GM12878 (cell line): ENCODE measurements at regions not wholly inside any gene's neighbourhood (a gene's known extent, or its start where the extent isn't known, plus 50 kb on each side); places are given as distances from the start of the nearest gene placed in this dataset.

Experiments used
- ATAC-seq: fragments of 200-7000 bp; cut with Tn5 transposase; 3 replicates; pipeline ENCODE4 v1.9.1; 2020; ENCODE audit warnings: mild to moderate bottlenecking, moderate library complexity
- BruUV-seq: library from RNA; stranded (reverse); fragments of 400-500 nt; replicated peaks from 2 replicates; lab custom pipeline; 2021; lab: Mats Ljungman, UMichigan
- CTCF ChIA-PET: fragments of 300-600 bp; sonication (Branson Sonifier 250); formaldehyde crosslinking; extraction: SDS; loops from one replicate; lab custom pipeline; 2021; ENCODE audit warnings: inconsistent platforms; lab: Yijun Ruan, JAX
- POLR2A ChIA-PET: fragments of 350-600 bp; formaldehyde crosslinking; extraction: SDS; loops from one replicate; lab custom pipeline; 2021; ENCODE audit warnings: inconsistent platforms; lab: Charles Lee
- RAD21 ChIA-PET: fragments of 300-600 bp; sonication (Branson Sonifier 250); formaldehyde crosslinking; loops from one replicate; lab custom pipeline; 2023; ENCODE audit warnings: antibody characterized with exemption; ENCODE audit not compliant: unreplicated experiment; lab: Charles Lee
- SMC1A ChIA-PET: fragments of 300-600 bp; sonication (Branson Sonifier 250); formaldehyde crosslinking; loops from one replicate; lab custom pipeline; 2023; ENCODE audit not compliant: unreplicated experiment, uncharacterized antibody; lab: Charles Lee
- DNase-seq: peaks from one replicate; pipeline ENCODE4 v3.0.0-alpha.2; 2011; ENCODE audit warnings: low read depth, low spot score
- FAIRE-seq: peaks from 3 replicates; lab custom pipeline; 2011; peaks lifted over from hg19 to GRCh38; lab: Jason Lieb, UNC
- H2AFZ ChIP-seq: 2 replicates; pipeline ENCODE4 v1.6.0; 2011; ENCODE audit warnings: low read depth, low read length, control low read depth; ENCODE audit not compliant: control insufficient read depth
- H3K27ac ChIP-seq: 2 replicates; pipeline ENCODE4 v1.5.1; 2011; ENCODE audit warnings: control low read depth; ENCODE audit not compliant: control insufficient read depth, insufficient read depth
- H3K27me3 ChIP-seq, 2 experiments: replicated peaks in 1 of 2; 2 replicates each; pipeline versions ENCODE4 v1.6.0 to v1.6.1; 2011; ENCODE audit warnings: low read length in 1 of 2; ENCODE audit not compliant: control insufficient read depth in 2 of 2, insufficient read depth in 2 of 2
- H3K36me3 ChIP-seq, 2 experiments: 2 replicates each; pipeline ENCODE4 v1.5.1; 2011; ENCODE audit warnings: low read length in 1 of 2; ENCODE audit not compliant: control insufficient read depth in 2 of 2, insufficient read depth in 2 of 2
- H3K4me1 ChIP-seq: 2 replicates; pipeline ENCODE4 v1.6.1; 2011; ENCODE audit warnings: mild to moderate bottlenecking, low read length, moderate library complexity, mixed read lengths; ENCODE audit not compliant: control insufficient read depth, insufficient read depth
- H3K4me2 ChIP-seq: 2 replicates; pipeline ENCODE4 v1.6.0; 2011; ENCODE audit warnings: control low read depth; ENCODE audit not compliant: control insufficient read depth, insufficient read depth
- H3K4me3 ChIP-seq: fragments of 200-600 bp; sonication (generic); 2 replicates; pipeline ENCODE4 v1.5.1; 2016
- H3K79me2 ChIP-seq: 2 replicates; pipeline ENCODE4 v1.6.0; 2011; ENCODE audit warnings: low read length; ENCODE audit not compliant: control insufficient read depth, insufficient read depth
- H3K9ac ChIP-seq: 2 replicates; pipeline ENCODE4 v1.8.0; 2011; ENCODE audit warnings: low read length, control low read depth, mixed read lengths; ENCODE audit not compliant: control insufficient read depth, insufficient read depth
- H3K9me3 ChIP-seq: replicated peaks from 3 replicates; pipeline ENCODE4 v1.5.1; 2011; ENCODE audit warnings: mild to moderate bottlenecking, low read length; ENCODE audit not compliant: control insufficient read depth, insufficient read depth
- H4K20me1 ChIP-seq: 2 replicates; pipeline ENCODE4 v1.6.0; 2011; ENCODE audit not compliant: control insufficient read depth, insufficient read depth
- BACH1 ChIP-seq: fragments of 450-650 bp; IDR thresholded peaks from 2 replicates; pipeline ENCODE4 v1.6.1; 2017; ENCODE audit warnings: mild to moderate bottlenecking, borderline replicate concordance
- BRCA1 ChIP-seq: IDR thresholded peaks from 2 replicates; pipeline ENCODE4 v1.6.1; 2011; ENCODE audit warnings: low read depth, low read length, improper control_type of control experiment
- CHD1 ChIP-seq: IDR thresholded peaks from 2 replicates; pipeline ENCODE4 v1.6.1; 2012; ENCODE audit warnings: low read depth, low read length, improper control_type of control experiment
- FOS ChIP-seq: IDR thresholded peaks from 3 replicates; pipeline ENCODE4 v1.6.1; 2011; ENCODE audit warnings: borderline replicate concordance; ENCODE audit not compliant: insufficient read length; ENCODE audit errors: extremely low read depth
- IRF4 ChIP-seq: IDR thresholded peaks from 2 replicates; pipeline ENCODE4 v1.6.1; 2011; ENCODE audit warnings: low read depth, low read length
- MEF2B ChIP-seq: fragments of 450-650 bp; IDR thresholded peaks from 2 replicates; pipeline ENCODE4 v1.6.1; 2018; ENCODE audit warnings: mild to moderate bottlenecking, moderate library complexity; ENCODE audit not compliant: partially characterized antibody, poor library complexity, severe bottlenecking
- POU2F2 ChIP-seq: IDR thresholded peaks from 3 replicates; pipeline ENCODE4 v1.6.1; 2011; ENCODE audit warnings: low read depth, mild to moderate bottlenecking, low read length, borderline replicate concordance
- SIN3A ChIP-seq: IDR thresholded peaks from 2 replicates; pipeline ENCODE4 v1.6.1; 2012; ENCODE audit warnings: low read depth, low read length, improper control_type of control experiment
- SPI1 ChIP-seq: IDR thresholded peaks from 2 replicates; pipeline ENCODE4 v1.6.1; 2011; ENCODE audit warnings: low read depth, mild to moderate bottlenecking, low read length, moderate library complexity, borderline replicate concordance; ENCODE audit not compliant: insufficient read depth
- SRF ChIP-seq, 2 experiments: IDR thresholded peaks; 2 replicates each; pipeline ENCODE4 v1.6.1; 2011; ENCODE audit warnings: low read depth in 2 of 2, low read length in 2 of 2, mild to moderate bottlenecking in 1 of 2, moderate library complexity in 1 of 2
- TCF7 ChIP-seq: IDR thresholded peaks from 2 replicates; pipeline ENCODE4 v1.6.1; 2014; ENCODE audit warnings: antibody characterized with exemption, borderline replicate concordance
- ZNF207 ChIP-seq: fragments of 450-650 bp; IDR thresholded peaks from 2 replicates; pipeline ENCODE4 v1.6.1; 2014; ENCODE audit warnings: antibody characterized with exemption, mild to moderate bottlenecking, borderline replicate concordance
- WGBS: methylation state at CpG from one replicate; pipeline ENCODE4 v1.1.6; 2016; ENCODE audit warnings: low lambda C conversion rate; ENCODE audit not compliant: insufficient replicate concordance, insufficient coverage; ENCODE audit errors: missing lambda C conversion rate; 5-methylcytosine and 5-hydroxymethylcytosine counted together
- in situ Hi-C: fragments of 300-500 bp; cut with MboI; formaldehyde crosslinking; loops from 9 replicates; pipeline ENCODE4 v1.14.3; 2018; ENCODE audit warnings: mixed read lengths
- intact Hi-C: fragments of 100-400 bp; cut with micrococcal nuclease; formaldehyde crosslinking; loops from one replicate; pipeline ENCODE4 v1.14.2; 2022; ENCODE audit not compliant: unreplicated experiment
- TF ChIP-seq, protein P1 (sequence below): IDR thresholded peaks from 2 replicates; pipeline ENCODE4 v1.6.1; 2012; ENCODE audit warnings: mild to moderate bottlenecking, low read depth, low read length
- TF ChIP-seq, protein P2 (sequence below): IDR thresholded peaks from 2 replicates; pipeline ENCODE4 v1.6.1; 2011; ENCODE audit warnings: borderline replicate concordance, low read depth, mild to moderate bottlenecking, moderate library complexity, low read length; ENCODE audit not compliant: insufficient read depth, poor library complexity, severe bottlenecking
- TF ChIP-seq, protein P3 (sequence below): IDR thresholded peaks from 2 replicates; pipeline ENCODE4 v1.6.1; 2011; ENCODE audit warnings: low read depth, low read length, improper control_type of control experiment, borderline replicate concordance
- TF ChIP-seq, protein P4 (sequence below), 3 experiments: IDR thresholded peaks in 2 of 3; conservative IDR thresholded peaks in 1 of 3; 2 replicates each; pipeline ENCODE4 v1.5.1; 2011; ENCODE audit warnings: low read depth in 3 of 3, low read length in 3 of 3, mild to moderate bottlenecking in 3 of 3, control low read depth in 2 of 3, moderate library complexity in 2 of 3, inconsistent platforms in 1 of 3, mixed read lengths in 1 of 3; ENCODE audit not compliant: control insufficient read depth in 2 of 3, insufficient read depth in 1 of 3; ENCODE audit errors: extremely low read depth in 1 of 3

DNA sequence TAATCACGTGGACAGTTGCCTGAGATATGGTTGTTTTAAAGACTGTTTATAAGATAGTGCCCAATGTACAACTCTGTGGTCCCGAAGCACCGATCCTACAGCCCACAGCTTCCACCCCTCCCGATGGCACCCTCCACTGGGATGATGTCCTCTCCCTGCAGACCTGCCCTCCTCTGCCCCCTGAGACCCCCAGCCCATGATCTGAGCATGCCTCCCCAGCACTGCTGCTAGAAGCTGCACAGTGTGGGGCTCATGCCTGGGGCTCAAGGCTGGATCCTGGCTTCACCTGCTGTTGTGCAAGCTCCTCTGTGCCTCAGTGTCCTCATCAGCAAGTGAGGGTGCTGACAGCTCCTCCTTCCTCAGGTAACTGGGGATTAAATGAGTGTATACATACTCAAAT, 254.7 kb upstream of the MKI67 start (continued):
- TF ChIP-seq, protein P1, sequence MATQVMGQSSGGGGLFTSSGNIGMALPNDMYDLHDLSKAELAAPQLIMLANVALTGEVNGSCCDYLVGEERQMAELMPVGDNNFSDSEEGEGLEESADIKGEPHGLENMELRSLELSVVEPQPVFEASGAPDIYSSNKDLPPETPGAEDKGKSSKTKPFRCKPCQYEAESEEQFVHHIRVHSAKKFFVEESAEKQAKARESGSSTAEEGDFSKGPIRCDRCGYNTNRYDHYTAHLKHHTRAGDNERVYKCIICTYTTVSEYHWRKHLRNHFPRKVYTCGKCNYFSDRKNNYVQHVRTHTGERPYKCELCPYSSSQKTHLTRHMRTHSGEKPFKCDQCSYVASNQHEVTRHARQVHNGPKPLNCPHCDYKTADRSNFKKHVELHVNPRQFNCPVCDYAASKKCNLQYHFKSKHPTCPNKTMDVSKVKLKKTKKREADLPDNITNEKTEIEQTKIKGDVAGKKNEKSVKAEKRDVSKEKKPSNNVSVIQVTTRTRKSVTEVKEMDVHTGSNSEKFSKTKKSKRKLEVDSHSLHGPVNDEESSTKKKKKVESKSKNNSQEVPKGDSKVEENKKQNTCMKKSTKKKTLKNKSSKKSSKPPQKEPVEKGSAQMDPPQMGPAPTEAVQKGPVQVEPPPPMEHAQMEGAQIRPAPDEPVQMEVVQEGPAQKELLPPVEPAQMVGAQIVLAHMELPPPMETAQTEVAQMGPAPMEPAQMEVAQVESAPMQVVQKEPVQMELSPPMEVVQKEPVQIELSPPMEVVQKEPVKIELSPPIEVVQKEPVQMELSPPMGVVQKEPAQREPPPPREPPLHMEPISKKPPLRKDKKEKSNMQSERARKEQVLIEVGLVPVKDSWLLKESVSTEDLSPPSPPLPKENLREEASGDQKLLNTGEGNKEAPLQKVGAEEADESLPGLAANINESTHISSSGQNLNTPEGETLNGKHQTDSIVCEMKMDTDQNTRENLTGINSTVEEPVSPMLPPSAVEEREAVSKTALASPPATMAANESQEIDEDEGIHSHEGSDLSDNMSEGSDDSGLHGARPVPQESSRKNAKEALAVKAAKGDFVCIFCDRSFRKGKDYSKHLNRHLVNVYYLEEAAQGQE = no peak
- TF ChIP-seq FOS (no peak), IRF4 (no peak)
- TF ChIP-seq, all 136 proteins: peak for 0

DNA sequence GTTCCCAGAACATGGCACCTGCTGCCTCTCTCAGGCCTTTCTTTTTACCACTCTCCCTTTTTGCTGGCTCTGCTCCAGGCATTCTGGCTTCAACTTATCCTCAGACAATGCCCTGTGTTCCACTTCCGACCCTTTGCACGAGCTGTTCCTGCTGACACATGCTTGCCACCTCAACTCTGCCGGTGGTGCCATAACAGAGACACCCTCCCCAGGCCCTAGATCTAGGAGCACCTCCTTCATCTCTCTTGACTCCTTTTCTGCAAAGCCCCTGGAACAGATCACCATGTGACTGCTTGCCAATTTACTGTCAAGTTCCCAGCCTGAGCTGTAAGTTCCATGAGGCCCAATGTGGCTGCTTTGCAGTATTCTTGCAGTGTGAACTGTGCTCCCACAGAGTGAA, 256.0 kb upstream of the MKI67 start:
- Histone ChIP-seq H4K20me1 (no peaks in the 10 kb centered on the region), H3K4me3 (no peak overlapping the region), H3K4me2 (no peak overlapping the region), H3K79me2 (no peaks in the 10 kb centered on the region), H2AFZ (no peak overlapping the region), H3K9ac (no peak overlapping the region), H3K36me3 (no peaks in the 10 kb centered on the region), H3K27me3 (peaks cover 0 to 2% of the 10 kb centered on the region in 2 experiments; a peak in 1 of 4 replicates), H3K27ac (no peak overlapping the region), H3K4me1 (no peaks in the 10 kb centered on the region), H3K9me3 (no peaks in the 10 kb centered on the region)
- no TSS peak for BruUV-seq
- ChIA-PET RAD21 (no interaction called here), CTCF (no interaction called here), SMC1A (no interaction called here), POLR2A (no interaction called here)
- FAIRE-seq (no peak), ATAC-seq (no peak), DNase-seq (no peak)
- intact Hi-C loops (no loop called here), in situ Hi-C loops (no loop called here)
- WGBS = 0% methylated on average over 3 of the region's 3 CpGs
- no peak for TF ChIP-seq SIN3A
- TF ChIP-seq POU2F2 = no peak
- no peak for TF ChIP-seq BACH1
- no peak for TF ChIP-seq MEF2B
- no peak for TF ChIP-seq ZNF207
- TF ChIP-seq TCF7 = no peak
- TF ChIP-seq SPI1 = no peak
- TF ChIP-seq, protein P2, sequence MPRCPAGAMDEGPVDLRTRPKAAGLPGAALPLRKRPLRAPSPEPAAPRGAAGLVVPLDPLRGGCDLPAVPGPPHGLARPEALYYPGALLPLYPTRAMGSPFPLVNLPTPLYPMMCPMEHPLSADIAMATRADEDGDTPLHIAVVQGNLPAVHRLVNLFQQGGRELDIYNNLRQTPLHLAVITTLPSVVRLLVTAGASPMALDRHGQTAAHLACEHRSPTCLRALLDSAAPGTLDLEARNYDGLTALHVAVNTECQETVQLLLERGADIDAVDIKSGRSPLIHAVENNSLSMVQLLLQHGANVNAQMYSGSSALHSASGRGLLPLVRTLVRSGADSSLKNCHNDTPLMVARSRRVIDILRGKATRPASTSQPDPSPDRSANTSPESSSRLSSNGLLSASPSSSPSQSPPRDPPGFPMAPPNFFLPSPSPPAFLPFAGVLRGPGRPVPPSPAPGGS = no peak
- TF ChIP-seq BRCA1 = no peak
- TF ChIP-seq CHD1 = no peak
- TF ChIP-seq SRF (IDR thresholded peaks at IDR 0.05; ENCODE audit: low read depth in 2 of 2, low read length in 2 of 2) = no peak
- TF ChIP-seq, protein P3, sequence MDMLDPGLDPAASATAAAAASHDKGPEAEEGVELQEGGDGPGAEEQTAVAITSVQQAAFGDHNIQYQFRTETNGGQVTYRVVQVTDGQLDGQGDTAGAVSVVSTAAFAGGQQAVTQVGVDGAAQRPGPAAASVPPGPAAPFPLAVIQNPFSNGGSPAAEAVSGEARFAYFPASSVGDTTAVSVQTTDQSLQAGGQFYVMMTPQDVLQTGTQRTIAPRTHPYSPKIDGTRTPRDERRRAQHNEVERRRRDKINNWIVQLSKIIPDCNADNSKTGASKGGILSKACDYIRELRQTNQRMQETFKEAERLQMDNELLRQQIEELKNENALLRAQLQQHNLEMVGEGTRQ = no peak
- TF ChIP-seq, protein P4, sequence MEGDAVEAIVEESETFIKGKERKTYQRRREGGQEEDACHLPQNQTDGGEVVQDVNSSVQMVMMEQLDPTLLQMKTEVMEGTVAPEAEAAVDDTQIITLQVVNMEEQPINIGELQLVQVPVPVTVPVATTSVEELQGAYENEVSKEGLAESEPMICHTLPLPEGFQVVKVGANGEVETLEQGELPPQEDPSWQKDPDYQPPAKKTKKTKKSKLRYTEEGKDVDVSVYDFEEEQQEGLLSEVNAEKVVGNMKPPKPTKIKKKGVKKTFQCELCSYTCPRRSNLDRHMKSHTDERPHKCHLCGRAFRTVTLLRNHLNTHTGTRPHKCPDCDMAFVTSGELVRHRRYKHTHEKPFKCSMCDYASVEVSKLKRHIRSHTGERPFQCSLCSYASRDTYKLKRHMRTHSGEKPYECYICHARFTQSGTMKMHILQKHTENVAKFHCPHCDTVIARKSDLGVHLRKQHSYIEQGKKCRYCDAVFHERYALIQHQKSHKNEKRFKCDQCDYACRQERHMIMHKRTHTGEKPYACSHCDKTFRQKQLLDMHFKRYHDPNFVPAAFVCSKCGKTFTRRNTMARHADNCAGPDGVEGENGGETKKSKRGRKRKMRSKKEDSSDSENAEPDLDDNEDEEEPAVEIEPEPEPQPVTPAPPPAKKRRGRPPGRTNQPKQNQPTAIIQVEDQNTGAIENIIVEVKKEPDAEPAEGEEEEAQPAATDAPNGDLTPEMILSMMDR (IDR thresholded peaks at IDR 0.05 in 2 of 3, conservative IDR thresholded peaks at IDR 0.05 in 1 of 3; ENCODE audit: control insufficient read depth in 2 of 3, extremely low read depth in 1 of 3, insufficient read depth in 1 of 3, low read depth in 3 of 3, low read length in 3 of 3) = no peak
